Kidney glomerular epithelial cell (primary cell): ENCODE measurements at regions not wholly inside any gene's neighbourhood (a gene's known extent, or its start where the extent isn't known, plus 50 kb on each side); places are given as distances from the start of the nearest gene placed in this dataset.

ENCODE experiments used
- DNase-seq: peaks from one replicate; lab custom pipeline; 2025; lab: John Stamatoyannopoulos, UW

GRCh38 chr6:3643921-3644738 lies 107.4 kb downstream of the PXDC1 start:
- no peak for DNase-seq

GRCh38 chr6:3640868-3641267 lies 110.6 kb downstream of the PXDC1 start:
- DNase-seq: no peak

- DNase-seq: no peak
Measured at GRCh38 chr6:3638662-3639061, 112.9 kb downstream of the PXDC1 start.

- DNase-seq: no peak
Measured at GRCh38 chr6:3636060-3636459, 115.5 kb downstream of the PXDC1 start.

- no peak for DNase-seq
Measured at GRCh38 chr6:3635482-3635881, 116.0 kb downstream of the PXDC1 start.

- no peak for DNase-seq
Measured at GRCh38 chr6:3634280-3634816, 117.2 kb downstream of the PXDC1 start.

GRCh38 chr6:3633711-3634110 lies 117.8 kb downstream of the PXDC1 start:
- no peak for DNase-seq

- DNase-seq: no peak
Measured at GRCh38 chr6:3631877-3632276, 119.6 kb downstream of the PXDC1 start.

GRCh38 chr6:3631186-3631585 lies 120.3 kb downstream of the PXDC1 start:
- DNase-seq: no peak

- no peak for DNase-seq
Measured at GRCh38 chr6:3630258-3630835, 121.2 kb downstream of the PXDC1 start.

- DNase-seq: no peak
Measured at GRCh38 chr6:3627956-3628835, 123.3 kb downstream of the PXDC1 start.

GRCh38 chr6:3627501-3627900 lies 124.0 kb downstream of the PXDC1 start:
- no peak for DNase-seq

- no peak for DNase-seq
Measured at GRCh38 chr6:3625980-3626563, 125.4 kb downstream of the PXDC1 start.

GRCh38 chr6:3625149-3625979 lies 126.1 kb downstream of the PXDC1 start:
- DNase-seq: no peak

- no peak for DNase-seq
Measured at GRCh38 chr6:3624250-3625136, 127.0 kb downstream of the PXDC1 start.

- DNase-seq: no peak
Measured at GRCh38 chr6:3623451-3624249, 127.9 kb downstream of the PXDC1 start.

- no peak for DNase-seq
Measured at GRCh38 chr6:3621411-3621810, 130.1 kb downstream of the PXDC1 start.

- DNase-seq: no peak
Measured at GRCh38 chr6:3620937-3621336, 130.6 kb downstream of the PXDC1 start.

- DNase-seq: no peak
Measured at GRCh38 chr6:3620389-3620788, 131.1 kb downstream of the PXDC1 start.
